NT2/D1 (cell line): ENCODE measurements at regions not wholly inside any gene's neighbourhood (a gene's known extent, or its start where the extent isn't known, plus 50 kb on each side); places are given as distances from the start of the nearest gene placed in this dataset.

ENCODE experiments used
- DNase-seq: peaks from one replicate; pipeline ENCODE4 v3.0.0-alpha.2; 2011; ENCODE audit warnings: low read depth, low spot score
- H3K27me3 ChIP-seq: 2 replicates; pipeline ENCODE4 v1.6.0; 2011; ENCODE audit warnings: mild to moderate bottlenecking; ENCODE audit not compliant: insufficient read length, insufficient read depth
- H3K36me3 ChIP-seq: 2 replicates; pipeline ENCODE4 v1.6.1; 2011; ENCODE audit warnings: mild to moderate bottlenecking, low read length, mixed read lengths; ENCODE audit not compliant: insufficient read depth, insufficient read length
- H3K4me1 ChIP-seq: 2 replicates; pipeline ENCODE4 v1.5.1; 2011; ENCODE audit not compliant: insufficient read depth, insufficient read length
- H3K4me3 ChIP-seq: 2 replicates; pipeline ENCODE4 v1.5.1; 2011; ENCODE audit warnings: low read depth; ENCODE audit not compliant: insufficient read length
- H3K9ac ChIP-seq: 2 replicates; pipeline ENCODE4 v1.6.0; 2011; ENCODE audit warnings: low read depth; ENCODE audit not compliant: insufficient read length
- H3K9me3 ChIP-seq: 2 replicates; pipeline ENCODE4 v1.5.1; 2011; ENCODE audit warnings: mild to moderate bottlenecking, low read length; ENCODE audit not compliant: insufficient read depth
- SUZ12 ChIP-seq: IDR thresholded peaks from 2 replicates; pipeline ENCODE4 v1.6.1; 2011; ENCODE audit not compliant: insufficient read length, insufficient read depth; ENCODE audit errors: extremely low read depth
- YY1 ChIP-seq: IDR thresholded peaks from 2 replicates; pipeline ENCODE4 v1.6.1; 2011; ENCODE audit not compliant: insufficient read length, insufficient read depth
- ZNF274 ChIP-seq: IDR thresholded peaks from 2 replicates; pipeline ENCODE4 v1.6.1; 2011; ENCODE audit warnings: mild to moderate bottlenecking, low read depth, low read length

GRCh38 chr12:42669553-42669952 lies 80.0 kb upstream of the PRICKLE1 start:
- Histone ChIP-seq H3K4me1 (no peaks in the 10 kb centered on the region), H3K36me3 (no peaks in the 10 kb centered on the region), H3K9ac (no peak overlapping the region), H3K4me3 (no peak overlapping the region), H3K9me3 (no peaks in the 10 kb centered on the region), H3K27me3 (no peaks in the 10 kb centered on the region)
- TF ChIP-seq SUZ12 (no peak), ZNF274 (no peak), YY1 (no peak)
- DNase-seq: no peak

GRCh38 chr12:42666671-42667243 lies 77.2 kb upstream of the PRICKLE1 start:
- H3K36me3 ChIP-seq: no peaks in the 10 kb centered on the region
- no peak for DNase-seq
- no peaks in the 10 kb centered on the region for H3K27me3 ChIP-seq
- no peaks in the 10 kb centered on the region for H3K9me3 ChIP-seq
- TF ChIP-seq ZNF274 (no peak), SUZ12 (no peak), YY1 (no peak)
- no peaks in the 10 kb centered on the region for H3K4me1 ChIP-seq
- no peak overlapping the region for H3K9ac ChIP-seq
- no peak overlapping the region for H3K4me3 ChIP-seq

- no peak overlapping the region for H3K4me3 ChIP-seq
- no peaks in the 10 kb centered on the region for H3K4me1 ChIP-seq
- TF ChIP-seq YY1 (no peak), ZNF274 (no peak), SUZ12 (no peak)
- H3K9ac ChIP-seq: no peak overlapping the region
- no peaks in the 10 kb centered on the region for H3K36me3 ChIP-seq
- H3K27me3 ChIP-seq: no peaks in the 10 kb centered on the region
- peaks cover 22% of the 10 kb centered on the region for H3K9me3 ChIP-seq
- no peak for DNase-seq
These were observed 74.1 kb upstream of the PRICKLE1 start for GRCh38 chr12:42663621-42664020.

- no peaks in the 10 kb centered on the region for H3K36me3 ChIP-seq
- H3K4me3 ChIP-seq: no peak overlapping the region
- no peaks in the 10 kb centered on the region for H3K4me1 ChIP-seq
- H3K9ac ChIP-seq: no peak overlapping the region
- no peak for DNase-seq
- peaks cover 22% of the 10 kb centered on the region for H3K9me3 ChIP-seq
- no peaks in the 10 kb centered on the region for H3K27me3 ChIP-seq
- TF ChIP-seq YY1 (no peak), SUZ12 (no peak), ZNF274 (no peak)
These were observed 71.7 kb upstream of the PRICKLE1 start for GRCh38 chr12:42660968-42661937.

GRCh38 chr12:42660117-42660516 lies 70.6 kb upstream of the PRICKLE1 start:
- no peaks in the 10 kb centered on the region for H3K4me1 ChIP-seq
- DNase-seq: no peak
- TF ChIP-seq YY1: no peak
- TF ChIP-seq ZNF274: no peak
- no peak for TF ChIP-seq SUZ12
- H3K9me3 ChIP-seq: peaks cover 22% of the 10 kb centered on the region
- H3K36me3 ChIP-seq: no peaks in the 10 kb centered on the region
- H3K27me3 ChIP-seq: no peaks in the 10 kb centered on the region
- H3K9ac ChIP-seq: no peak overlapping the region
- no peak overlapping the region for H3K4me3 ChIP-seq

- no peak overlapping the region for H3K4me3 ChIP-seq
- no peak for DNase-seq
- H3K9ac ChIP-seq: no peak overlapping the region
- H3K36me3 ChIP-seq: no peaks in the 10 kb centered on the region
- no peak for TF ChIP-seq YY1
- no peak for TF ChIP-seq ZNF274
- TF ChIP-seq SUZ12: no peak
- no peaks in the 10 kb centered on the region; the same call in 1 of the 2 replicates for H3K9me3 ChIP-seq
- H3K27me3 ChIP-seq: no peaks in the 10 kb centered on the region
- H3K4me1 ChIP-seq: no peaks in the 10 kb centered on the region
These were observed 62.5 kb upstream of the PRICKLE1 start for GRCh38 chr12:42652048-42652447.

GRCh38 chr12:42648061-42648460 lies 58.5 kb upstream of the PRICKLE1 start:
- DNase-seq: no peak
- no peaks in the 10 kb centered on the region for H3K4me1 ChIP-seq
- H3K9ac ChIP-seq: no peak overlapping the region
- H3K4me3 ChIP-seq: no peak overlapping the region
- H3K36me3 ChIP-seq: no peaks in the 10 kb centered on the region
- H3K9me3 ChIP-seq: no peaks in the 10 kb centered on the region; the same call in 1 of the 2 replicates
- no peaks in the 10 kb centered on the region for H3K27me3 ChIP-seq
- TF ChIP-seq ZNF274 (no peak), YY1 (no peak), SUZ12 (no peak)
